GM12878 (cell line): ENCODE measurements at regions not wholly inside any gene's neighbourhood (a gene's known extent, or its start where the extent isn't known, plus 50 kb on each side); places are given as distances from the start of the nearest gene placed in this dataset.

Experiments
- ATAC-seq: fragments of 200-7000 bp; cut with Tn5 transposase; 3 replicates; pipeline ENCODE4 v1.9.1; 2020; ENCODE audit warnings: mild to moderate bottlenecking, moderate library complexity
- BruUV-seq: library from RNA; stranded (reverse); fragments of 400-500 nt; replicated peaks from 2 replicates; lab custom pipeline; 2021; lab: Mats Ljungman, UMichigan
- CTCF ChIA-PET: fragments of 300-600 bp; sonication (Branson Sonifier 250); formaldehyde crosslinking; extraction: SDS; loops from one replicate; lab custom pipeline; 2021; ENCODE audit warnings: inconsistent platforms; lab: Yijun Ruan, JAX
- POLR2A ChIA-PET: fragments of 350-600 bp; formaldehyde crosslinking; extraction: SDS; loops from one replicate; lab custom pipeline; 2021; ENCODE audit warnings: inconsistent platforms; lab: Charles Lee
- RAD21 ChIA-PET: fragments of 300-600 bp; sonication (Branson Sonifier 250); formaldehyde crosslinking; loops from one replicate; lab custom pipeline; 2023; ENCODE audit warnings: antibody characterized with exemption; ENCODE audit not compliant: unreplicated experiment; lab: Charles Lee
- SMC1A ChIA-PET: fragments of 300-600 bp; sonication (Branson Sonifier 250); formaldehyde crosslinking; loops from one replicate; lab custom pipeline; 2023; ENCODE audit not compliant: unreplicated experiment, uncharacterized antibody; lab: Charles Lee
- DNase-seq: peaks from one replicate; pipeline ENCODE4 v3.0.0-alpha.2; 2011; ENCODE audit warnings: low read depth, low spot score
- FAIRE-seq: peaks from 3 replicates; lab custom pipeline; 2011; peaks lifted over from hg19 to GRCh38; lab: Jason Lieb, UNC
- H2AFZ ChIP-seq: 2 replicates; pipeline ENCODE4 v1.6.0; 2011; ENCODE audit warnings: low read depth, low read length, control low read depth; ENCODE audit not compliant: control insufficient read depth
- H3K27ac ChIP-seq: 2 replicates; pipeline ENCODE4 v1.5.1; 2011; ENCODE audit warnings: control low read depth; ENCODE audit not compliant: control insufficient read depth, insufficient read depth
- H3K27me3 ChIP-seq, 2 experiments: replicated peaks in 1 of 2; 2 replicates each; pipeline versions ENCODE4 v1.6.0 to v1.6.1; 2011; ENCODE audit warnings: low read length in 1 of 2; ENCODE audit not compliant: control insufficient read depth in 2 of 2, insufficient read depth in 2 of 2
- H3K36me3 ChIP-seq, 2 experiments: 2 replicates each; pipeline ENCODE4 v1.5.1; 2011; ENCODE audit warnings: low read length in 1 of 2; ENCODE audit not compliant: control insufficient read depth in 2 of 2, insufficient read depth in 2 of 2
- H3K4me1 ChIP-seq: 2 replicates; pipeline ENCODE4 v1.6.1; 2011; ENCODE audit warnings: mild to moderate bottlenecking, low read length, moderate library complexity, mixed read lengths; ENCODE audit not compliant: control insufficient read depth, insufficient read depth
- H3K4me2 ChIP-seq: 2 replicates; pipeline ENCODE4 v1.6.0; 2011; ENCODE audit warnings: control low read depth; ENCODE audit not compliant: control insufficient read depth, insufficient read depth
- H3K4me3 ChIP-seq: fragments of 200-600 bp; sonication (generic); 2 replicates; pipeline ENCODE4 v1.5.1; 2016
- H3K79me2 ChIP-seq: 2 replicates; pipeline ENCODE4 v1.6.0; 2011; ENCODE audit warnings: low read length; ENCODE audit not compliant: control insufficient read depth, insufficient read depth
- H3K9ac ChIP-seq: 2 replicates; pipeline ENCODE4 v1.8.0; 2011; ENCODE audit warnings: low read length, control low read depth, mixed read lengths; ENCODE audit not compliant: control insufficient read depth, insufficient read depth
- H3K9me3 ChIP-seq: replicated peaks from 3 replicates; pipeline ENCODE4 v1.5.1; 2011; ENCODE audit warnings: mild to moderate bottlenecking, low read length; ENCODE audit not compliant: control insufficient read depth, insufficient read depth
- H4K20me1 ChIP-seq: 2 replicates; pipeline ENCODE4 v1.6.0; 2011; ENCODE audit not compliant: control insufficient read depth, insufficient read depth
- CTCF ChIP-seq, 3 experiments: IDR thresholded peaks in 2 of 3; conservative IDR thresholded peaks in 1 of 3; 2 replicates each; pipeline ENCODE4 v1.5.1; 2011; ENCODE audit warnings: low read depth in 3 of 3, low read length in 3 of 3, mild to moderate bottlenecking in 3 of 3, control low read depth in 2 of 3, moderate library complexity in 2 of 3, inconsistent platforms in 1 of 3, mixed read lengths in 1 of 3; ENCODE audit not compliant: control insufficient read depth in 2 of 3, insufficient read depth in 1 of 3; ENCODE audit errors: extremely low read depth in 1 of 3
- E2F8 ChIP-seq: fragments of 450-650 bp; IDR thresholded peaks from 2 replicates; pipeline ENCODE4 v1.6.1; 2018; ENCODE audit warnings: mild to moderate bottlenecking, low read depth, moderate library complexity; ENCODE audit not compliant: partially characterized antibody
- MLLT1 ChIP-seq: fragments of 450-650 bp; IDR thresholded peaks from 2 replicates; pipeline ENCODE4 v1.6.1; 2016; ENCODE audit warnings: mild to moderate bottlenecking
- NBN ChIP-seq: fragments of 450-650 bp; IDR thresholded peaks from 2 replicates; pipeline ENCODE4 v1.6.1; 2016
- RAD21 ChIP-seq: IDR thresholded peaks from 2 replicates; pipeline ENCODE4 v1.6.1; 2011; ENCODE audit warnings: mild to moderate bottlenecking, low read depth, low read length, moderate library complexity; ENCODE audit not compliant: insufficient read depth
- WGBS: methylation state at CpG from one replicate; pipeline ENCODE4 v1.1.6; 2016; ENCODE audit warnings: low lambda C conversion rate; ENCODE audit not compliant: insufficient replicate concordance, insufficient coverage; ENCODE audit errors: missing lambda C conversion rate; 5-methylcytosine and 5-hydroxymethylcytosine counted together
- in situ Hi-C: fragments of 300-500 bp; cut with MboI; formaldehyde crosslinking; loops from 9 replicates; pipeline ENCODE4 v1.14.3; 2018; ENCODE audit warnings: mixed read lengths
- intact Hi-C: fragments of 100-400 bp; cut with micrococcal nuclease; formaldehyde crosslinking; loops from one replicate; pipeline ENCODE4 v1.14.2; 2022; ENCODE audit not compliant: unreplicated experiment

GRCh38 chr9:16131264-16131663, 578.4 kb downstream of the CCDC171 start:
- Histone ChIP-seq H3K4me1 (no peaks in the 10 kb centered on the region), H3K27ac (no peak overlapping the region), H3K4me3 (no peak overlapping the region), H3K9me3 (no peaks in the 10 kb centered on the region; the same call in 2 of the 3 replicates), H3K27me3 (no peaks in the 10 kb centered on the region; a peak in 1 of 4 replicates), H3K4me2 (no peak overlapping the region), H3K36me3 (no peaks in the 10 kb centered on the region), H3K79me2 (no peaks in the 10 kb centered on the region), H2AFZ (no peak overlapping the region), H3K9ac (no peak overlapping the region), H4K20me1 (no peaks in the 10 kb centered on the region)
- intact Hi-C loops, result no loop called here
- TF ChIP-seq MLLT1 (no peak), E2F8 (no peak), CTCF (IDR thresholded peaks at IDR 0.05 in 2 of 3, conservative IDR thresholded peaks at IDR 0.05 in 1 of 3; ENCODE audit: control insufficient read depth in 2 of 3, extremely low read depth in 1 of 3, insufficient read depth in 1 of 3, low read depth in 3 of 3, low read length in 3 of 3) (peak in 1 of 3 experiments; percentile 20; a peak in 2 of 6 replicates), RAD21 (peak; percentile 18; the same call in 1 of the 2 replicates), NBN (no peak)
- no peak for FAIRE-seq
- CTCF ChIA-PET, result interaction anchor here (0.6 to 4.1 kb wide), 4 partner anchors 12 to 291 kb away, joined by 3 to 49 read pairs (median 22); no protein-coding TSS in a partner anchor
- in situ Hi-C loops, result loop anchor here (10.0 kb wide), 1 partner anchor 256 kb away; no protein-coding TSS in a partner anchor
- POLR2A ChIA-PET, result no interaction called here
- no TSS peak for BruUV-seq
- RAD21 ChIA-PET, result interaction anchor here (1.6 kb wide), 1 partner anchor 258 kb away, joined by 4 read pairs; no protein-coding TSS in a partner anchor
- SMC1A ChIA-PET, result interaction anchor here (0.9 to 4.1 kb wide), 3 partner anchors 92 to 258 kb away, joined by 3 to 30 read pairs (median 4); no protein-coding TSS in a partner anchor
- ATAC-seq, result no peak
- DNase-seq, result no peak
- WGBS, result 29% methylated on average over 6 of the region's 6 CpGs
